ENCODE measurements at regions not wholly inside any gene's neighbourhood (a gene's known extent, or its start where the extent isn't known, plus 50 kb on each side); places are given as distances from the start of the nearest gene placed in this dataset.
"Not testable (repeated sequence)": the region's sequence is repeated elsewhere in the genome, so short reads cannot be mapped to it uniquely, and the experiment has no call there.

DNA sequence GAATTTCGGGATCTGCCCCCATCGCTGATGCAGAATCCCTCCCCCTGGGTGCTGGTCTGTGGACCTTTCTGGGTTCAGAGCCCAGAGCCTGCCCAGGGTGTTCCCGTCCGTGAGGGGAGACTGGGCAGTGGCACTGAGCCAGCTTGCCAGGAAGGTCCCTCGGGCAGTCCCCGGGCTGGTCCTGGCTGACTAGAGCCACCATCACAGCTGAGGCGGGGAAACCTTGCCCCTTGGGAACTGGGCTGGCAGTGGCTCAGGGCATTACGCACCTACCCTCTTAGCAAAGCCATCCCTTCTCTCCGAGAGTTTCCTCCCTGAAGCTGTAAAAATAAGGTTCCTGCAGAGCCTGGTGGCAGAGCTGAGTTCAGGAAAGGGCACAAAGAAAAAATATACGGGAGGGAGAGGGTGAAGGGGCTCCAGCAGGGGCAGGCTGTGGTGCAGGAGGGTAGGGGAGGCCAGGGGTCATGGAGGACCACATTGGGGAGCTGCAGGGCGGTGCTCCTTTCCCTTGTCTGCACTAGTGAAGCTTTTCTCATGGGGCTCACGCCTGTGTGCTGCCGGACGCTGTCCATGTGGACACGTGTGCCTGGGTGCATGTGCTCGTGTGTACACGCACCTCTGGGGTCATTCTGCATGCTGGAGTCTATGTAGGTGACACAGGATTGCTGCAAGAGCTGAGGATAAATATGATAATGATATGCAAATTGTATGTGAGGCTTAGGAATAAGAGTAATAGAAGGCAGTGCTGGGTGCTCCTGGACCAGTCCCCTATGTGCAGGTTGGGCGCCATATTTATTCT is 118.9 kb downstream of the LHX2 start:
- H3K9me3 Mint-ChIP-seq, result no peaks in the 10 kb centered on the region
- peaks cover 6% of the 10 kb centered on the region for H3K4me1 Mint-ChIP-seq
- no peak overlapping the region for H3K4me3 Mint-ChIP-seq
- no peaks in the 10 kb centered on the region for H3K36me3 Mint-ChIP-seq (ENCODE audit: low read depth)
- DNase-seq, result no peak
- ChIA-PET POLR2A (no interaction called here), CTCF (no interaction called here)
- H3K27me3 Mint-ChIP-seq, result no peaks in the 10 kb centered on the region
- no peak overlapping the region for H3K27ac Mint-ChIP-seq

DNA sequence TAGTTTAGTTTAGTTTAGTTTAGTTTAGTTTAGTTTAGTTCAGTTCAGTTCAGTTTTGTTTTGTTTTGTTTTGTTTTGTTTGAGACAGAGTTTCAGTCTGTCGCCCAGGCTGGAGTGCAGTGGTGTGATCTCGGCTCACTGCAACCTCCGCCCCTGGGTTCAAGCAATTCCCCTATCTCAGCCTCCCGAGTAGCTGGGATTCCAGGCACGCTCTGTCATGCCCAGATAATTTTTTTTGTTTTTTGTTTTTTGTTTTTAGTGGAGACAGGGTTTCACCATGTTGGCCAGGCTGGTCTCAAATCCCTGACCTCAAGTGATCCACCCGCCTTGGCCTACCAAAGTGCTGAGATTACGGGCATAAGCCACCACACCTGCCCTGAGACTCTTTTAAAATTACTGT is 120.0 kb downstream of the LHX2 start:
- H3K4me3 Mint-ChIP-seq; H3K27ac Mint-ChIP-seq; H3K4me1 Mint-ChIP-seq; H3K36me3 Mint-ChIP-seq (ENCODE audit: low read depth); H3K27me3 Mint-ChIP-seq; POLR2A ChIA-PET; DNase-seq; H3K9me3 Mint-ChIP-seq: not testable (repeated sequence)
- CTCF ChIA-PET, result interaction anchor here (0.8 to 1.6 kb wide), 4 partner anchors 9 to 264 kb away, joined by 3 to 4 read pairs (median 3); no protein-coding TSS in a partner anchor

DNA sequence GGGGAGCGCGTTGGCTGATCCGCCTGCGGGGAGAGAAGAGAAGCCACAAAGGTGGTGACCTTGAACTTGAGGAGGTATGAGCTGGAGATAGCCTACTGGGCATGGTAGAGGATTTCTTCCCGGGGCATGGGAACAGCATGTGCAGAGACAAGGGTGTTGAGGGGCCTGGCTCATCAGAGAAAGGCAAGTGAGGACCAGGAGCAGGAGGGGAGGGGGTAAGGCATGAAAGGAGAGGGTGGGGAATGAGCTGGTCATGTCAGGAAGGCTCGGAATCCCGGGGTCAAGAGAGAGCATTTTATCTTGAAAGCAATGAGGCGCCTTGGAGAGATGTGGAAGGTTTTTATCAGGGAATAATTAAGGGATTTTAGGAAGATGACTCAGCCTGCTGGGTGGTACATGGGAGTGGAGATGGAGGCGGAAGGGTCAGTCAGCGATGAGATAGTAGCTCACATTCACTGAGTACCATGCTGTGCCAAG is 121.1 kb downstream of the LHX2 start:
- CTCF ChIA-PET, result interaction anchor here (0.8 to 1.6 kb wide), 2 partner anchors 212 to 262 kb away, joined by 3 read pairs; no protein-coding TSS in a partner anchor
- POLR2A ChIA-PET, result interaction anchor here (0.7 kb wide), 1 partner anchor 13 kb away, joined by 3 read pairs; no protein-coding TSS in a partner anchor
- no peak for DNase-seq
- Mint-ChIP-seq H3K4me3 (no peak overlapping the region), H3K4me1 (no peaks in the 10 kb centered on the region), H3K27me3 (peaks cover 2% of the 10 kb centered on the region), H3K27ac (no peak overlapping the region), H3K36me3 (ENCODE audit: low read depth) (no peaks in the 10 kb centered on the region), H3K9me3 (no peaks in the 10 kb centered on the region)

DNA sequence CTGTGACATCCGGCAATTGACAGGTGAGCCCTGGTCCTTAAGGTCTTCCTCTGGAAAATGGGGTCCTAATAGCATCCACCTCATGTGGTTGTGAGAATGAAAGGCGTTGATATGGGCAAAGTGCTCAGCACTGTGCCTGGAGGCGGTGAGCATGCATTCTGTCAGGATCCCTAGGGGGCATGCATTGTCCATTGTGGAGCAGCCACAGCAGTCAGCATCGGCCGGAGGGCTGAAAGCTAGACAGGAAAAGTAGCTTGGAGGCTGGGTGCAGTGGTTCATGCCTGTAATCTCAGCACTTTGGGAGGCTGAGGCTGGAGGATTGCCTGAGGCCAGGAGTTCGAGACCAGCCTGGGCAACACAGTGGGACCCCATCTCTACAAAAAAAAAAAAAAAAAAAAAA is 122.2 kb downstream of the LHX2 start:
- ChIA-PET CTCF (interaction anchor here (0.7 kb wide), 1 partner anchor 445 kb away, joined by 3 read pairs; no protein-coding TSS in a partner anchor), POLR2A (interaction anchor here (0.6 kb wide), 1 partner anchor 105 kb away, joined by 3 read pairs; no protein-coding TSS in a partner anchor)
- peaks cover 6% of the 10 kb centered on the region for H3K27me3 Mint-ChIP-seq
- H3K4me1 Mint-ChIP-seq, result no peaks in the 10 kb centered on the region
- H3K27ac Mint-ChIP-seq, result peak overlapping the region; percentile 27
- H3K9me3 Mint-ChIP-seq, result no peaks in the 10 kb centered on the region
- no peaks in the 10 kb centered on the region for H3K36me3 Mint-ChIP-seq (ENCODE audit: low read depth)
- DNase-seq, result peak; percentile 9
- H3K4me3 Mint-ChIP-seq, result no peak overlapping the region

DNA sequence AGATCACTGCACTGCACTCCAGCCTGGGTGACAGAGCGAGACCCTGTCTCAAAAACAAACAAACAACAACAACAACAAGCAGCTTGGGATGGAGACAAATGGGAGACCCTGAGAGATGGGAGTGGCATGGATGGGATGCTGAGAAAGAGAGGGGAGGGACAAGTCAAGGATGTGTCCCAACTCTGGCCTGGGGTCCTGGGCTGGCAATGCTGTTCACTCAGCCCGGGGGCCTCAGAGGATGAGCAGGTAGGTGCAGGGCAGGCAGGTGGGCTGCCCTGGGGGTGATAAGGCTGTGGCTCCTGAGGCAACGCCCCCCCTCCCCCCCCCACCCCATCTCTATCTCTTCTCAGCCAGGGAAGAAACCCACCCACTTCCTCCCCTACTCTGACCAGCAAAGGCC is 123.0 kb downstream of the LHX2 start:
- Mint-ChIP-seq H3K27me3 (peaks cover 6% of the 10 kb centered on the region), H3K4me3 (no peak overlapping the region), H3K36me3 (ENCODE audit: low read depth) (no peaks in the 10 kb centered on the region), H3K4me1 (no peaks in the 10 kb centered on the region), H3K9me3 (no peaks in the 10 kb centered on the region), H3K27ac (no peak overlapping the region)
- no peak for DNase-seq
- ChIA-PET POLR2A (no interaction called here), CTCF (no interaction called here)

DNA sequence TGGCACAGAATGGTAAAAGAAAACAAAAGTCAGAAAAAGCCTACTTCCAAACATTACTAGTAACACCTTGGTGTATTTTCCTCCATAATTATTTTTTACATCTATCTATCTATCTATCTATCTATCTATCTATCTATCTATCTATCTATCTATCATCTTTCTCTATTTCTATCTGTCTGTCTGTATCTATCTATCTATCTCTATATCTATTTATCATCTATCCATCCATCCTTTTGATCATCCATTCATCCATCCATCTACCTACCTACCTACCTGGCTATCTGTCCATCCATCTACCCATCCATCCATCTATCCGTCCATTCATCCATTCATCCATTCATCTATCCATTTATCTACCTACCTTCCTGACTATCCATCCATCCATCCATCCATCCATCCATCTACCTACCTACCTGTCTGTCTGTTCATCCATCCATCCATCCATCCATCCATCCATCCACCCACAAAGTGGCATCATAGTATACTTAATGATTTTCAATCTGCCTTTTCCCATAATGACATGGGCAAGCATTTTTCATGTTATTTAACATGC is 121.9 kb upstream of the NEK6 start:
- no peaks in the 10 kb centered on the region for H3K36me3 Mint-ChIP-seq (ENCODE audit: low read depth)
- ChIA-PET CTCF (no interaction called here), POLR2A (no interaction called here)
- no peaks in the 10 kb centered on the region for H3K9me3 Mint-ChIP-seq
- no peak for DNase-seq
- H3K4me3 Mint-ChIP-seq, result no peak overlapping the region
- peaks cover 6% of the 10 kb centered on the region for H3K27me3 Mint-ChIP-seq
- H3K4me1 Mint-ChIP-seq, result no peaks in the 10 kb centered on the region
- H3K27ac Mint-ChIP-seq, result no peak overlapping the region

DNA sequence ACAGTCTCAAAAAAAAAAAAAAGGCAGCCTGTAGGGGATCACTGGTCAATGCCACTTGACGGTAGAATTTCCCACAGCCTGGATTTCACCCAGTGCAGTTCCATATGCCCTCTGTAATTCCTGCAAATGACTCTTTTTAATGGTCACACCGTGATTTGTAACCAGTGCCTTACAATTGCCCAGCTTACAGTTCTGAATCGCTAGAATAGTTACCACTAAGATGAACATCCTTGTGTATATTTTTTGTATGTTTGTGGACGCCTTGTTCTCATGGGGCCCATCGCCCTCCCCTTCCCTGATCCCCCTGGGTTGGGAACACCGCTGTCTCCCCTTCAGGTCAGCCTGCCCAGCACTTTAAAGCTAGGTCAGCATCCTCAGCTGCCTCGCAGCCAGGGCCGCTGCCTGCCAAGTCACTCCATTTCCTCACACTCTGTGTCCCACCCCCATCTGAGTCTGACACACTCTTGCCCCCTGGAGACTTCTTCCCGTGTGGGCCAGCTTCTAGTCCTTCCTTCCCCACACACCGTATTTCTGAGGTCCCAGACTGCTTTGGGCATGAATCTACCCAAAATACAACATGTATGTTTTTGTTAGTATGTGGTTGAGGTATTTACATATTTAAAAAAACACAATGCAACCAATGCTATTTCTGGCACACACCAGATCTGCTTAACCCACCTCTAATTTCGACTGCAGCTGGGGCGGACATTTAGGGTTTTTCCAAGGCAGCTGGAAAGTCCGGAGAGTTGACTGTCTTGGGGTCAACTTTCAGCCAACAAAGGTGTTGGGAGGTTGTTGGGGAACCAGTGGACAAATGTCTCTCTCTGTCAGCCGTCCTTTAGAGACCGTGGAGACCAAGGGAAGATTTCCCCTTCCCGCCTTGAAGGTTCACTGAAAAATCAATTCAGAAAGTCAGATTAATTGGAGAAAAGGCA is 120.5 kb upstream of the NEK6 start:
- Mint-ChIP-seq H3K27me3 (peaks cover 6% of the 10 kb centered on the region), H3K4me3 (no peak overlapping the region), H3K9me3 (no peaks in the 10 kb centered on the region), H3K4me1 (no peaks in the 10 kb centered on the region), H3K27ac (no peak overlapping the region), H3K36me3 (ENCODE audit: low read depth) (no peaks in the 10 kb centered on the region)
- POLR2A ChIA-PET, result no interaction called here
- CTCF ChIA-PET, result interaction anchor here (1.4 kb wide), 1 partner anchor 11 kb away, joined by 3 read pairs; no protein-coding TSS in a partner anchor
- DNase-seq, result no peak

DNA sequence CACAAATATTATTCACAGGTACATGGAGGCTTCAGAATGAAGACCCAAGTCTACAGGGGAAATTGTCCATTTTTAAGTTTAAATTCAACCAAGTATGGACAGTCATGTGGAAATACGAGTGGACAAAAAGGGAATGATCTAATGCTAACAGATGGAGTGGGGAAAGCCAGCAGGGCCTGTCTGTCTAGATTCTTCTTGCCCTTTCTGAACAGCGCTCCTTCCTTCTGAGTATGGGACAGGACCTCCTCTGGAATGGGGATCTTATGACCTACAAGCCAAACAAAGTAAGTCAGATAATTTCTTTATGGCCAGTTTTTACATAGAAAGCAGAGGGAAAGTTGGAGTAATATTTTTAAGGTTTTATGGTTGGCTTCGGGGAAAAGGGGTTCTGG is 119.8 kb upstream of the NEK6 start:
- Mint-ChIP-seq H3K9me3 (no peaks in the 10 kb centered on the region), H3K27ac (no peak overlapping the region), H3K36me3 (ENCODE audit: low read depth) (no peaks in the 10 kb centered on the region), H3K4me3 (no peak overlapping the region), H3K27me3 (peaks cover 6% of the 10 kb centered on the region), H3K4me1 (no peaks in the 10 kb centered on the region)
- POLR2A ChIA-PET, result no interaction called here
- no peak for DNase-seq
- CTCF ChIA-PET, result interaction anchor here (1.5 kb wide), 1 partner anchor 11 kb away, joined by 5 read pairs; no protein-coding TSS in a partner anchor

DNA sequence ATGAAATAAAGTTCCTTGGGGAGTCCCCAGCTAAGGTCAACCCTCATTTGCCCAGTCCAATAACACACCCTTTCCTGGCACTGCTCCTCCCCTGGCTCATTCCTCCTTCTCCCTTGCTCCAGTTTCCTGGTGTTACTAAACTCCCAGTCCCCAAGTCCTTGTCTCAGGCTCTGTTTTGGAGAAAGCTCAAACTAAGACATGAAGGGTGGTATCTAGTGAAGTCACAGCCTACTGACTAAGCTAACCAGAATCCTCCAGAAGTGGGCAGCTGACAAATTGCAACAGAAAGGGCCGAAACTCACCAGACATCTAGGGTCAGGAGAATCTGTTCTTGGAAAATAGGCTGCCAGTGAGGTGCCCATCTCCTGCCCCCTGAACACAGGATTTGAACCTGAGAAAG is 118.7 kb upstream of the NEK6 start:
- ChIA-PET CTCF (interaction anchor here (0.6 to 1.5 kb wide), 2 partner anchors 12 to 237 kb away, joined by 3 to 5 read pairs; no protein-coding TSS in a partner anchor), POLR2A (no interaction called here)
- Mint-ChIP-seq H3K36me3 (ENCODE audit: low read depth) (no peaks in the 10 kb centered on the region), H3K27me3 (peaks cover 6% of the 10 kb centered on the region), H3K27ac (no peak overlapping the region), H3K9me3 (no peaks in the 10 kb centered on the region), H3K4me3 (no peak overlapping the region), H3K4me1 (no peaks in the 10 kb centered on the region)
- DNase-seq, result no peak

DNA sequence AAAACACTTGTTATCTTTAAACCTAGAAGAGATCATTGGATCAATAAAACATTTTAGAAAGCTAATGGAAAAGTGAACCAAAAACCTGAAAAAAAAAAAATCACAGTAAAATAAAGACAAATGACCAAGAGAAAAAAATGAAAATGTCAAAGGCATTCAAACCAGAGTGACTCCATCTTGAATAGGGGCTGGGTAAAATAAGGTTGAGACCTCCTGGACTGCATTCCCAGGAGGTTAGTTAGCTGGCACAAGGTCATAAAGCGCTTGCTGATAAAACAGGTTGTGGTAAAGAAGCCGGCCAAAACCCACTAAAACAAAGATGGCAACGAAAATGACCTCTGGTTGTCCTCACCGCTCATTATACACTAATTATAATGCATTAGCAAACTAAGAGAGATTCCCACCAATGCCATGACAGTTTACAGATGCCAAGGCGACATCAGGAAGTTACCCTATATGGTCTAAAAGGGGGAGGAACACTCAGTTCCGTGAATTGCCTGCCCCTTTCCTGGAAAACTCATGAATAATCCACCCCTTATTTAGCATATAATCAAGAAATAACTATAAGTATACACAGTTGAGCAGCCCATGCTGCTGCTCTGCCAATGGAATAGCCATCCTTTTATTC is 116.7 kb upstream of the NEK6 start:
- no peak overlapping the region for H3K27ac Mint-ChIP-seq
- H3K9me3 Mint-ChIP-seq, result no peaks in the 10 kb centered on the region
- no peaks in the 10 kb centered on the region for H3K4me1 Mint-ChIP-seq
- no peak for DNase-seq
- peaks cover 5% of the 10 kb centered on the region for H3K27me3 Mint-ChIP-seq
- no peak overlapping the region for H3K4me3 Mint-ChIP-seq
- ChIA-PET CTCF (interaction anchor here (0.7 kb wide), 1 partner anchor 41 kb away, joined by 4 read pairs; no protein-coding TSS in a partner anchor), POLR2A (no interaction called here)
- no peaks in the 10 kb centered on the region for H3K36me3 Mint-ChIP-seq (ENCODE audit: low read depth)

DNA sequence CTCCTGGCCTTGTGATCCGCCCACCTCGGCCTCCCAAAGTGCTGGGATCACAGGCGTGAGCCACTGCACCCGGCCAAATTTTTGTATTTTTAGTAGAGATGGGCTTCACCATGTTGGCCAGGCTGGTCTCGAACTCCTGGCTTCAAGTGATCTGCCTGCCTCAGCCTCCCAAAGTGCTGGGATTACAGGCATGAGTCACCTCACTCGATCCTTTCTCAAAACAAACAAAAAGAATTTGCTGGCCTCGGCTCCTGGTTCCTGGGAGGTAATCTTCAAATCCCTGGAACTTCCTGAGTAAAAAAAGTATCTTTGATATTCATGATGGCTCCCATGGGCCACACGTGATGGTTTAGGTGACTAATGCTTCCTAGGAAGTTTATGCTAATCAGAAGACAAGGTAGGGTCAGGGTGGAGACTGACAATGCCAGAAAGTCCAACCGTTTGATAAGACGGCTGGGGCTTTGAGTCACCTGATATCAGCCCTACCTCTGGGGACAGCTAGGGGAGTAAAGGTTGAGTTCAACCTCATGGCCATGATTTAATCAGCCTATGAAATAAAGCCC is 113.1 kb upstream of the NEK6 start:
- H3K9me3 Mint-ChIP-seq; H3K27ac Mint-ChIP-seq; H3K27me3 Mint-ChIP-seq; CTCF ChIA-PET; DNase-seq; H3K4me3 Mint-ChIP-seq; POLR2A ChIA-PET; H3K4me1 Mint-ChIP-seq; H3K36me3 Mint-ChIP-seq (ENCODE audit: low read depth): not testable (repeated sequence)

DNA sequence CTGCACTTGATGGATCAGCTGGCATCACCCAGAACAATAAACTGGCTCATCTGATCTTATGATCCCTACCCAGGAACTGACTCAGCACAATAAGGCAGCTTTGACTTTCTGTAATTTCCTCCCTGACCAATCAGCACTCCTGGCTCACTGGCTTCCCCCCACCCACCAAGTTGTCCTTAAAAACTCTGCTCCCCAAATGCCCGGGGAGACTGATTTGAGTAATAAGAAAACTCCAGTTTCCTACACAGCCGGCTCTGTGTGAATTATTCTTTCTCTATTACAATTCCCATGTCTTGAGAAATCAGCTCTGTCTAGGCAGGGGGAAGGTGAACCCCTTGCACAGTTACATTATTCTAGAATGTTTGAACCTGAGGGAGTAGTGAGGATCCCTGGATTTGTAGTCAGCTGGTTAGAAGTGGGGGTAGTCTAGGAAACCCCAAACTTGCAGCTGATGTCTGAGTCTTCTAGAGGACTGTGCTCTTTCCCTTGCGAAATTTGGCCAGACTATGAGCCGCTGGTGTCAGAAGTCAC is 111.7 kb upstream of the NEK6 start:
- peaks cover 14% of the 10 kb centered on the region for H3K27me3 Mint-ChIP-seq
- H3K27ac Mint-ChIP-seq, result no peak overlapping the region
- no peaks in the 10 kb centered on the region for H3K9me3 Mint-ChIP-seq
- ChIA-PET CTCF (interaction anchor here (0.6 to 1.1 kb wide), 6 partner anchors 27 to 859 kb away, joined by 3 to 5 read pairs (median 4); no protein-coding TSS in a partner anchor), POLR2A (interaction anchor here (1.1 kb wide), 1 partner anchor 13 kb away, joined by 3 read pairs; no protein-coding TSS in a partner anchor)
- H3K4me3 Mint-ChIP-seq, result no peak overlapping the region
- H3K36me3 Mint-ChIP-seq (ENCODE audit: low read depth), result no peaks in the 10 kb centered on the region
- no peaks in the 10 kb centered on the region for H3K4me1 Mint-ChIP-seq
- no peak for DNase-seq

All from activated CD4-positive, alpha-beta T cell treated with anti-CD3 and anti-CD28 coated beads, Interleukin-2, amount 10 ng/mL, durations not matched to agents 7 days and 5 days (primary cell).